H1 (cell line): ENCODE measurements at regions not wholly inside any gene's neighbourhood (a gene's known extent, or its start where the extent isn't known, plus 50 kb on each side); places are given as distances from the start of the nearest gene placed in this dataset.

ENCODE experiments used
- CTCF ChIA-PET: fragments of 300-600 bp; sonication (Branson Sonifier 250); formaldehyde crosslinking; loops from one replicate; lab custom pipeline; 2021; ENCODE audit not compliant: partially characterized antibody; lab: Charles Lee
- POLR2A ChIA-PET: fragments of 300-600 bp; sonication (Branson Sonifier 250); formaldehyde crosslinking; loops from one replicate; lab custom pipeline; 2021; ENCODE audit warnings: inconsistent platforms; ENCODE audit not compliant: partially characterized antibody; lab: Charles Lee
- DNase-seq, 2 experiments: peaks; one replicate each; pipeline versions ENCODE4 v3.0.0 to v3.0.0-alpha.2; 2010 to 2022; ENCODE audit warnings: low spot score in 2 of 2, low read depth in 1 of 2, mixed read lengths in 1 of 2
- FAIRE-seq: peaks from 2 replicates; lab custom pipeline; 2011; peaks lifted over from hg19 to GRCh38; lab: Jason Lieb, UNC
- H2AFZ ChIP-seq: 2 replicates; pipeline ENCODE4 v1.8.1; 2012; ENCODE audit warnings: low read length, inconsistent platforms
- H2AK5ac ChIP-seq: 2 replicates; pipeline ENCODE4 v1.6.1; 2013; ENCODE audit warnings: low read depth, low read length
- H2BK120ac ChIP-seq: replicated peaks from 2 replicates; pipeline ENCODE3; 2013; ENCODE audit warnings: low read depth, low read length, inconsistent platforms
- H2BK12ac ChIP-seq: 2 replicates; pipeline ENCODE4 v1.6.1; 2013; ENCODE audit warnings: low read depth, low read length
- H2BK15ac ChIP-seq: 2 replicates; pipeline ENCODE4 v1.6.1; 2013; ENCODE audit warnings: low read length
- H2BK20ac ChIP-seq: 2 replicates; pipeline ENCODE4 v1.6.1; 2013; ENCODE audit warnings: low read length
- H2BK5ac ChIP-seq: 2 replicates; pipeline ENCODE4 v1.6.1; 2013; ENCODE audit warnings: low read depth, low read length
- H3K14ac ChIP-seq: 2 replicates; pipeline ENCODE4 v1.6.1; 2013; ENCODE audit warnings: inconsistent platforms; ENCODE audit not compliant: insufficient read length
- H3K18ac ChIP-seq: 2 replicates; pipeline ENCODE4 v1.6.1; 2013; ENCODE audit warnings: low read length; ENCODE audit errors: extremely low read depth
- H3K23ac ChIP-seq: 2 replicates; pipeline ENCODE4 v1.6.1; 2013; ENCODE audit warnings: inconsistent platforms; ENCODE audit not compliant: insufficient read length
- H3K23me2 ChIP-seq: 2 replicates; pipeline ENCODE4 v1.6.1; 2013; ENCODE audit warnings: low read depth, low read length
- H3K27ac ChIP-seq: 2 replicates; pipeline ENCODE4 v1.6.1; 2011; ENCODE audit warnings: low read depth, low read length, inconsistent platforms
- H3K27me3 ChIP-seq, 4 experiments: replicated peaks in 1 of 4; 1 replicate in 1 of 4; 2 replicates in 3 of 4; pipeline versions ENCODE4 v1.6.1 to v1.8.1; 2011 to 2013; ENCODE audit warnings: low read length in 3 of 4, mild to moderate bottlenecking in 3 of 4, inconsistent platforms in 2 of 4, mixed read lengths in 2 of 4, moderate library complexity in 1 of 4; ENCODE audit not compliant: control insufficient read depth in 3 of 4, insufficient read depth in 3 of 4; ENCODE audit errors: extremely low read depth in 1 of 4
- H3K36me3 ChIP-seq, 4 experiments: 2 replicates each; pipeline versions ENCODE4 v1.6.1 to v1.8.1; 2011 to 2013; ENCODE audit warnings: mild to moderate bottlenecking in 4 of 4, low read length in 3 of 4, moderate library complexity in 2 of 4, control low read depth in 1 of 4, inconsistent platforms in 1 of 4; ENCODE audit not compliant: insufficient read depth in 4 of 4, control insufficient read depth in 2 of 4
- H3K4ac ChIP-seq: replicated peaks from 2 replicates; pipeline ENCODE3; 2013; ENCODE audit warnings: low read length, low read depth, mixed read lengths, inconsistent platforms; ENCODE audit not compliant: insufficient read length
- H3K4me1 ChIP-seq, 4 experiments: replicated peaks in 1 of 4; 1 replicate in 1 of 4; 2 replicates in 3 of 4; pipeline versions ENCODE4 v1.6.1 to v1.8.1; 2011 to 2013; ENCODE audit warnings: low read length in 3 of 4, inconsistent platforms in 2 of 4, mixed read lengths in 1 of 4; ENCODE audit not compliant: insufficient read depth in 4 of 4, control insufficient read depth in 3 of 4
- H3K4me2 ChIP-seq, 2 experiments: 2 replicates each; pipeline versions ENCODE4 v1.6.1 to v1.8.1; 2011 to 2013; ENCODE audit warnings: low read depth in 2 of 2, low read length in 2 of 2, control low read depth in 1 of 2, inconsistent platforms in 1 of 2, mild to moderate bottlenecking in 1 of 2; ENCODE audit not compliant: insufficient read depth in 1 of 2
- H3K4me3 ChIP-seq, 4 experiments: fragments of 200-600, 300-600 bp in 1 of 4; sonication (generic), shearing (Covaris generic), sonication (Bioruptor Twin) in 1 of 4; 2 replicates each; pipeline versions ENCODE4 v1.5.1 to v1.8.1; 2011 to 2016; ENCODE audit warnings: low read length in 4 of 4, low read depth in 3 of 4, control low read depth in 2 of 4, inconsistent platforms in 2 of 4, mild to moderate bottlenecking in 2 of 4, mixed read lengths in 1 of 4, moderate library complexity in 1 of 4; ENCODE audit not compliant: insufficient read depth in 2 of 4; ENCODE audit errors: extremely low read depth in 1 of 4
- H3K56ac ChIP-seq: replicated peaks from 2 replicates; pipeline ENCODE3; 2013; ENCODE audit warnings: low read depth, mild to moderate bottlenecking, mixed read lengths, low read length, inconsistent platforms; ENCODE audit not compliant: insufficient read length
- H3K79me1 ChIP-seq: 2 replicates; pipeline ENCODE4 v1.6.1; 2013; ENCODE audit warnings: low read depth, low read length, control low read depth
- H3K79me2 ChIP-seq, 2 experiments: 2 replicates each; pipeline versions ENCODE4 v1.6.1 to v1.8.1; 2012 to 2013; ENCODE audit warnings: low read length in 2 of 2, mild to moderate bottlenecking in 2 of 2, inconsistent platforms in 1 of 2; ENCODE audit not compliant: insufficient read depth in 2 of 2, control insufficient read depth in 1 of 2
- H3K9ac ChIP-seq, 4 experiments: replicated peaks in 1 of 4; 1 replicate in 1 of 4; 2 replicates in 3 of 4; pipeline versions ENCODE4 v1.6.1 to v1.8.1; 2011 to 2013; ENCODE audit warnings: low read depth in 3 of 4, low read length in 3 of 4, control low read depth in 2 of 4, mild to moderate bottlenecking in 2 of 4, moderate library complexity in 2 of 4, inconsistent platforms in 1 of 4; ENCODE audit errors: extremely low read depth in 1 of 4
- H3K9me3 ChIP-seq, 2 experiments: 2 replicates each; pipeline versions ENCODE4 v1.6.1 to v1.8.1; 2012 to 2013; ENCODE audit warnings: mild to moderate bottlenecking in 2 of 2, moderate library complexity in 2 of 2, control low read depth in 1 of 2, inconsistent platforms in 1 of 2, low read depth in 1 of 2, low read length in 1 of 2, mixed read lengths in 1 of 2; ENCODE audit not compliant: insufficient read depth in 2 of 2
- H4K20me1 ChIP-seq, 2 experiments: replicated peaks in 1 of 2; 2 replicates each; pipeline versions ENCODE3 to v1.8.1; 2011 to 2013; ENCODE audit warnings: inconsistent platforms in 2 of 2, low read length in 2 of 2, mild to moderate bottlenecking in 1 of 2; ENCODE audit not compliant: insufficient read depth in 2 of 2, control insufficient read depth in 1 of 2
- H4K5ac ChIP-seq: 2 replicates; pipeline ENCODE4 v1.6.1; 2013; ENCODE audit warnings: low read length, low read depth, mixed read lengths, inconsistent platforms; ENCODE audit not compliant: insufficient read length
- H4K8ac ChIP-seq: 2 replicates; pipeline ENCODE4 v1.8.0; 2013; ENCODE audit warnings: mild to moderate bottlenecking, moderate library complexity, low read length, inconsistent platforms; ENCODE audit not compliant: insufficient read depth; ENCODE audit errors: extremely low read depth
- H4K91ac ChIP-seq: replicated peaks from 2 replicates; pipeline ENCODE3; 2013; ENCODE audit warnings: low read length, mixed read lengths, inconsistent platforms; ENCODE audit not compliant: insufficient read length
- BCL11A ChIP-seq, 2 experiments: IDR thresholded peaks; one replicate each; pipeline ENCODE4 v1.6.1; 2011; ENCODE audit warnings: low read depth in 2 of 2, low read length in 2 of 2, mild to moderate bottlenecking in 2 of 2
- BRCA1 ChIP-seq: IDR thresholded peaks from 2 replicates; pipeline ENCODE4 v1.6.1; 2012; ENCODE audit warnings: low read depth, low read length, improper control_type of control experiment
- EGR1 ChIP-seq: IDR thresholded peaks from 2 replicates; pipeline ENCODE4 v1.6.1; 2011; ENCODE audit warnings: low read depth, low read length, borderline replicate concordance
- FOSL1 ChIP-seq: IDR thresholded peaks from 2 replicates; pipeline ENCODE4 v1.6.1; 2011; ENCODE audit warnings: mild to moderate bottlenecking, low read depth, low read length, moderate library complexity; ENCODE audit not compliant: insufficient read depth
- HDAC6 ChIP-seq: IDR thresholded peaks from one replicate; pipeline ENCODE4 v1.7.1; 2012; ENCODE audit warnings: low read depth, mild to moderate bottlenecking, inconsistent platforms, low read length, moderate library complexity
- POLR2A ChIP-seq, 2 experiments: IDR thresholded peaks; 1 replicate in 1 of 2; 2 replicates in 1 of 2; pipeline ENCODE4 v1.6.1; 2011; ENCODE audit warnings: low read depth in 2 of 2, low read length in 2 of 2, mild to moderate bottlenecking in 2 of 2; ENCODE audit errors: control extremely low read depth in 1 of 2
- POU5F1 ChIP-seq: IDR thresholded peaks from 2 replicates; pipeline ENCODE4 v1.6.1; 2011; ENCODE audit warnings: low read depth, mild to moderate bottlenecking, low read length, moderate library complexity
- RFX5 ChIP-seq: IDR thresholded peaks from 2 replicates; pipeline ENCODE4 v1.6.1; 2011; ENCODE audit warnings: low read depth, low read length, improper control_type of control experiment, borderline replicate concordance
- SAP30 ChIP-seq: fragments of 300-600 bp; sonication (generic); IDR thresholded peaks from 2 replicates; pipeline ENCODE4 v1.7.1; 2012; ENCODE audit warnings: low read length, moderate library complexity, mild to moderate bottlenecking, inconsistent platforms; ENCODE audit not compliant: insufficient read depth, insufficient replicate concordance
- SUZ12 ChIP-seq: fragments of 200-600 bp; sonication (generic); IDR thresholded peaks from 2 replicates; pipeline ENCODE4 v1.6.1; 2012; ENCODE audit warnings: mild to moderate bottlenecking, inconsistent platforms, low read length, moderate library complexity, mixed read lengths
- TAF7 ChIP-seq: optimal IDR thresholded peaks from 2 replicates; pipeline ENCODE3; 2011; ENCODE audit warnings: low read depth, mild to moderate bottlenecking, inconsistent platforms, low read length, moderate library complexity, borderline replicate concordance
- TCF12 ChIP-seq: IDR thresholded peaks from 2 replicates; pipeline ENCODE4 v1.6.1; 2011; ENCODE audit warnings: low read depth, mild to moderate bottlenecking, low read length
- WGBS, 2 experiments: shearing (Covaris generic) in 1 of 2; methylation state at CpG; one replicate each; pipeline versions ENCODE4 v1.1.6 to v1.1.7; 2013 to 2015; ENCODE audit warnings: low lambda C conversion rate in 2 of 2, mixed read lengths in 2 of 2, inconsistent platforms in 1 of 2, low coverage in 1 of 2, missing lambda C conversion rate in 1 of 2; ENCODE audit not compliant: insufficient replicate concordance in 2 of 2, insufficient coverage in 1 of 2, insufficient read length in 1 of 2; ENCODE audit errors: extremely low coverage in 1 of 2, missing lambda C conversion rate in 1 of 2; 5-methylcytosine and 5-hydroxymethylcytosine counted together
- TF ChIP-seq, protein P1 (sequence below), 3 experiments: IDR thresholded peaks; 1 replicate in 2 of 3; 2 replicates in 1 of 3; pipeline versions ENCODE4 v1.5.1 to v1.6.1; 2011; ENCODE audit warnings: low read length in 3 of 3, mild to moderate bottlenecking in 3 of 3, inconsistent platforms in 2 of 3, low read depth in 1 of 3, moderate library complexity in 1 of 3; ENCODE audit not compliant: insufficient read depth in 1 of 3; ENCODE audit errors: control extremely low read depth in 1 of 3

DNA sequence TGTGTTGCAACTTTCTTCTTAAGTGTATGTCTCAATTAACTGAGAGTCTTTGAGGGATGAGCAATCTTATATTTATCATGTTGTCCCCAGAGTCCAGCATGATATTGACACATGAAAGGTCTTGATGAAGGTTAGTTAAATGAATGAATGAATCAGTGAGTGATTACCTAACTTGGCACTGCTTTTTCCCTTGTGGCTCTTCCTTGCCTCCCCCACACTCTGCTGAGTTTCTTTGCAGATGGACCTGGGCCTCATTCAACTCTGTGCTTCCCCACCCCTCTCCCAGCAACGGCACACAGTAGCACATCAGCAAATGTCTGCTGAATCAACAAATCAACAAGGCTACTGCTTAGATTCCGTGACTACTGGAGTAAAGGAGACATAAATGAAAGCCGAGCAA, 235.1 kb upstream of the CXCL12 start:
- Histone ChIP-seq H3K4ac (no peak overlapping the region), H4K5ac (no peak overlapping the region), H2BK15ac (no peak overlapping the region), H2BK120ac (no peak overlapping the region), H4K91ac (no peak overlapping the region), H3K14ac (no peak overlapping the region), H3K9me3 (no peaks in the 10 kb centered on the region), H3K36me3 (no peaks in the 10 kb centered on the region), H3K79me1 (no peaks in the 10 kb centered on the region), H4K20me1 (no peaks in the 10 kb centered on the region), H3K79me2 (no peaks in the 10 kb centered on the region), H3K4me1 (no peaks in the 10 kb centered on the region), H3K23me2 (no peaks in the 10 kb centered on the region), H4K8ac (no peak overlapping the region), H3K4me2 (no peak overlapping the region), H3K18ac (no peak overlapping the region), H3K4me3 (no peak overlapping the region), H2AFZ (peak overlapping the region; percentile 88), H3K27me3 (no peaks in the 10 kb centered on the region), H3K27ac (no peak overlapping the region), H3K23ac (no peak overlapping the region), H3K9ac (no peak overlapping the region), H2BK20ac (no peak overlapping the region), H3K56ac (no peak overlapping the region), H2BK5ac (no peak overlapping the region), H2AK5ac (no peak overlapping the region), H2BK12ac (no peak overlapping the region)
- FAIRE-seq (no peak), DNase-seq (no peak)
- CTCF ChIA-PET: no interaction called here
- WGBS, 2 experiments: 83% methylated on average over 3 of the region's 3 CpGs; no CpG with 5 or more reads in 1 of the 2 experiments
- no peak for TF ChIP-seq SUZ12
- TF ChIP-seq BRCA1: no peak
- TF ChIP-seq, protein P1, sequence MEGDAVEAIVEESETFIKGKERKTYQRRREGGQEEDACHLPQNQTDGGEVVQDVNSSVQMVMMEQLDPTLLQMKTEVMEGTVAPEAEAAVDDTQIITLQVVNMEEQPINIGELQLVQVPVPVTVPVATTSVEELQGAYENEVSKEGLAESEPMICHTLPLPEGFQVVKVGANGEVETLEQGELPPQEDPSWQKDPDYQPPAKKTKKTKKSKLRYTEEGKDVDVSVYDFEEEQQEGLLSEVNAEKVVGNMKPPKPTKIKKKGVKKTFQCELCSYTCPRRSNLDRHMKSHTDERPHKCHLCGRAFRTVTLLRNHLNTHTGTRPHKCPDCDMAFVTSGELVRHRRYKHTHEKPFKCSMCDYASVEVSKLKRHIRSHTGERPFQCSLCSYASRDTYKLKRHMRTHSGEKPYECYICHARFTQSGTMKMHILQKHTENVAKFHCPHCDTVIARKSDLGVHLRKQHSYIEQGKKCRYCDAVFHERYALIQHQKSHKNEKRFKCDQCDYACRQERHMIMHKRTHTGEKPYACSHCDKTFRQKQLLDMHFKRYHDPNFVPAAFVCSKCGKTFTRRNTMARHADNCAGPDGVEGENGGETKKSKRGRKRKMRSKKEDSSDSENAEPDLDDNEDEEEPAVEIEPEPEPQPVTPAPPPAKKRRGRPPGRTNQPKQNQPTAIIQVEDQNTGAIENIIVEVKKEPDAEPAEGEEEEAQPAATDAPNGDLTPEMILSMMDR (IDR thresholded peaks at IDR 0.05; ENCODE audit: control extremely low read depth in 1 of 3, insufficient read depth in 1 of 3, low read depth in 1 of 3, low read length in 3 of 3): no peak
- no peak for TF ChIP-seq FOSL1
- TF ChIP-seq BCL11A (IDR thresholded peaks at IDR 0.05; ENCODE audit: low read depth in 2 of 2, low read length in 2 of 2): no peak
- TF ChIP-seq SAP30: no peak
- no peak for TF ChIP-seq EGR1
- TF ChIP-seq HDAC6: no peak
- TF ChIP-seq POLR2A (IDR thresholded peaks at IDR 0.05; ENCODE audit: control extremely low read depth in 1 of 2, low read depth in 2 of 2, low read length in 2 of 2): no peak
- no peak for TF ChIP-seq TAF7
- TF ChIP-seq POU5F1: no peak
- no peak for TF ChIP-seq TCF12
- no peak for TF ChIP-seq RFX5
- POLR2A ChIA-PET: interaction anchor here (0.8 kb wide), 1 partner anchor 11 kb away, joined by 4 read pairs; no protein-coding TSS in a partner anchor
